Smooth muscle cell (in vitro differentiated cells): ENCODE measurements at regions not wholly inside any gene's neighbourhood (a gene's known extent, or its start where the extent isn't known, plus 50 kb on each side); places are given as distances from the start of the nearest gene placed in this dataset.
"Not testable (repeated sequence)": the region's sequence is repeated elsewhere in the genome, so short reads cannot be mapped to it uniquely, and the experiment has no call there.

Experiments used
- DNase-seq: peaks from one replicate; lab custom pipeline; 2025; ENCODE audit not compliant: unreplicated experiment; lab: John Stamatoyannopoulos, UW
- H2AFZ ChIP-seq: fragments of 200-600 bp; sonication (generic); 2 replicates; pipeline ENCODE4 v1.6.0; 2016; ENCODE audit warnings: antibody characterized with exemption, low read depth, mild to moderate bottlenecking
- H3F3A ChIP-seq: fragments of 200-600 bp; sonication (generic); 2 replicates; pipeline ENCODE4 v1.6.0; 2017; ENCODE audit warnings: antibody characterized with exemption, low read depth
- H3K27ac ChIP-seq: fragments of 200-600 bp; sonication (generic); 2 replicates; pipeline ENCODE4 v1.5.1; 2016; ENCODE audit warnings: low read depth, mild to moderate bottlenecking
- H3K27me3 ChIP-seq: fragments of 200-600 bp; sonication (generic); 2 replicates; pipeline ENCODE4 v1.6.1; 2016; ENCODE audit warnings: low read depth, mild to moderate bottlenecking
- H3K36me3 ChIP-seq: fragments of 200-600 bp; sonication (generic); 2 replicates; pipeline ENCODE4 v1.5.1; 2016; ENCODE audit warnings: low read depth
- H3K4me1 ChIP-seq: fragments of 200-600 bp; sonication (generic); 2 replicates; pipeline ENCODE4 v1.5.1; 2016; ENCODE audit warnings: low read depth
- H3K4me2 ChIP-seq: fragments of 200-600 bp; sonication (generic); 2 replicates; pipeline ENCODE4 v1.6.0; 2016; ENCODE audit warnings: mild to moderate bottlenecking
- H3K4me3 ChIP-seq: fragments of 200-600 bp; sonication (generic); 2 replicates; pipeline ENCODE4 v1.5.1; 2016; ENCODE audit warnings: mild to moderate bottlenecking
- H3K79me2 ChIP-seq: fragments of 200-600 bp; sonication (generic); 2 replicates; pipeline ENCODE4 v1.6.0; 2016; ENCODE audit warnings: low read depth, mild to moderate bottlenecking
- H3K9ac ChIP-seq: fragments of 200-600 bp; sonication (generic); 2 replicates; pipeline ENCODE4 v1.6.0; 2016; ENCODE audit warnings: low read depth
- H3K9me3 ChIP-seq: fragments of 200-600 bp; sonication (generic); replicated peaks from 2 replicates; pipeline ENCODE4 v1.5.1; 2016; ENCODE audit warnings: low read depth
- H4K20me1 ChIP-seq: fragments of 200-600 bp; sonication (generic); 2 replicates; pipeline ENCODE4 v1.6.0; 2016; ENCODE audit warnings: low read depth
- WGBS: methylation state at CpG from one replicate; pipeline ENCODE4 v1.1.7; 2016; ENCODE audit warnings: low lambda C conversion rate; 5-methylcytosine and 5-hydroxymethylcytosine counted together

DNA sequence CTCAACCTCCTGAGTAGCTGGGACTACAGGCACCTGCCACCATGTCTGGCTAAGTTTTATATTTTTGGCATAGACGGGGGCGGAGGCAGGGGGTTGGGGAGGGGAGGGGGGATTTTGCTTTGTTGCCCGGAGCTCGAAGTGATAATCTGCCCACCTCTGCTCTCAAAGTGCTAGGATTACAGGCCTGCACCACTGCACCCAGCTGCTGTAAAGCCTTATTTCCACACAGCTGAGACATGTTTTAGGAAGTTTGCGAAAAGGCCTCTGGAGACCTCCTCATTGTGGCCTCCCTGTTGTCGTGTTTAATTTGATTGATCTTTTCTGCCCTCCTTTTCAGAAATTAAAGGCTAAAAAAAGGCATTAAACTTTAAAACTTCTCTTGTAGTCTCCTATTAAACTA lies 96.2 kb upstream of the VKORC1L1 start:
- H3K9me3 ChIP-seq, DNase-seq, H4K20me1 ChIP-seq, H3K27ac ChIP-seq, H2AFZ ChIP-seq, H3K27me3 ChIP-seq, H3K4me2 ChIP-seq, H3F3A ChIP-seq, H3K4me1 ChIP-seq, H3K79me2 ChIP-seq, H3K4me3 ChIP-seq, H3K36me3 ChIP-seq, H3K9ac ChIP-seq: not testable (repeated sequence)
- WGBS: 80% methylated on average over 6 of the region's 6 CpGs

DNA sequence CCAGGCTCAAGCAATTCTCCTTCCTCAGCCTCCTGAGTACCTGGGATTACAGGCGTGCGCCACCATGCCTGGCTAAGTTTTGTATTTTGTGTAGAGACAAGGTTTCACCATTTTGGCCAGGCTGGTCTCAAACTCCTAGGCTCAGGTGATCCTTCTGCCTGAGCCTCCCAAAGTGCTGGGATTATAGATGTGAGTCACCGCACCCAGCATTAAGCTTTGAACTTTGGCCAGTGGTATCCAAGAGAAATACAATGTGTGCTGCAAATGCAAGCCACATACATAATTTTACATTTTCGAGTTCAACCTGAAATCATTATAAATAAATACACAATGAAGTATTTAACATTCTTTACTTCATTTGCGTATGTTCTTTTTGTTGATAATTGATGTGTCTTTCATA lies 82.9 kb upstream of the VKORC1L1 start:
- not testable (repeated sequence) for H3F3A ChIP-seq, H3K9ac ChIP-seq, H4K20me1 ChIP-seq, H3K4me2 ChIP-seq, H2AFZ ChIP-seq, H3K36me3 ChIP-seq, H3K27me3 ChIP-seq, DNase-seq, H3K4me3 ChIP-seq, H3K4me1 ChIP-seq, H3K79me2 ChIP-seq, H3K9me3 ChIP-seq, H3K27ac ChIP-seq
- WGBS: 97% methylated on average over 5 of the region's 5 CpGs

DNA sequence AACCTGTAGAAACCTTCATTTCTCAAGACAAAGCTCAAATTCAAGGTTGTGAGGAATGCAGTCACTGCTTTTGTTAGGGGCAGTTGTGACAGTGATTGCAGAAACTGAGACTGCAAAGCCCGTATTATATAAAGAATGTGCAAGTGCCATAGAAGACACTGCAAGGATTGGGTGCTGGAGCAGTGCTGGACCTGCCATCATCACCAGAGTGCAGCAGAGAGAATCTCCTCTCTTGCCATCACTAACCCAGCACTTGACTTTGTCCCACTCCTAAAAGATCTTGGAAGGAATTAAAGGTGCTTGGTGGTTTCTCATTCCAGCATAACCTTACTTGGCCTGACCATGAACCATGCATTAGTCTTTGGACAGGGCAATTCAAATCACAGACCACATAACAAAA lies 81.1 kb upstream of the VKORC1L1 start:
- H3F3A ChIP-seq, H3K4me1 ChIP-seq, H3K9ac ChIP-seq, DNase-seq, H3K27ac ChIP-seq, H3K4me3 ChIP-seq, H3K79me2 ChIP-seq, H3K4me2 ChIP-seq, H3K27me3 ChIP-seq, H3K9me3 ChIP-seq, H2AFZ ChIP-seq, H3K36me3 ChIP-seq, H4K20me1 ChIP-seq: not testable (repeated sequence)
- WGBS: 86% methylated on average over 1 of the region's 1 CpG

DNA sequence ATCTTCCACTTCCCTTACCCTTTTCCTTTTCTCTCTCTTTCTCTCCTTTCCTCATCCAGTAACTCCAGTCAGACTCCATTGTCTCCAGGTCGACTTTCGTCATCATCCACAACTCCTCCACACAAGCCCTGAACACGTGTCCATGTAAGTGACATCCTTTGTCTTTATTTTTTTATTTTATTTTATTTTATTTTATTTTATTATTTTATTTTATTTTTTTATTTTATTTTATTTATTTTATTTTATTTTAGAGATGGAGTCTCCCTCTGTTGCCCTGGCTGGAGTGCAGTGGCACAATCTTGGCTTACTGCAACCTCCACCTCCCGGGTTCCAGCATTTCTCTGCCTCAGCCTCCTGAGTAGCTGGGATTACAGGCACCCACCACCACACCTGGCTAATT lies 80.1 kb upstream of the VKORC1L1 start:
- 92% methylated on average over 4 of the region's 4 CpGs for WGBS
- not testable (repeated sequence) for H2AFZ ChIP-seq, DNase-seq, H3K27me3 ChIP-seq, H3K4me3 ChIP-seq, H3K27ac ChIP-seq, H3K36me3 ChIP-seq, H3K4me1 ChIP-seq, H3K79me2 ChIP-seq, H3K9ac ChIP-seq, H3K4me2 ChIP-seq, H4K20me1 ChIP-seq, H3K9me3 ChIP-seq, H3F3A ChIP-seq

DNA sequence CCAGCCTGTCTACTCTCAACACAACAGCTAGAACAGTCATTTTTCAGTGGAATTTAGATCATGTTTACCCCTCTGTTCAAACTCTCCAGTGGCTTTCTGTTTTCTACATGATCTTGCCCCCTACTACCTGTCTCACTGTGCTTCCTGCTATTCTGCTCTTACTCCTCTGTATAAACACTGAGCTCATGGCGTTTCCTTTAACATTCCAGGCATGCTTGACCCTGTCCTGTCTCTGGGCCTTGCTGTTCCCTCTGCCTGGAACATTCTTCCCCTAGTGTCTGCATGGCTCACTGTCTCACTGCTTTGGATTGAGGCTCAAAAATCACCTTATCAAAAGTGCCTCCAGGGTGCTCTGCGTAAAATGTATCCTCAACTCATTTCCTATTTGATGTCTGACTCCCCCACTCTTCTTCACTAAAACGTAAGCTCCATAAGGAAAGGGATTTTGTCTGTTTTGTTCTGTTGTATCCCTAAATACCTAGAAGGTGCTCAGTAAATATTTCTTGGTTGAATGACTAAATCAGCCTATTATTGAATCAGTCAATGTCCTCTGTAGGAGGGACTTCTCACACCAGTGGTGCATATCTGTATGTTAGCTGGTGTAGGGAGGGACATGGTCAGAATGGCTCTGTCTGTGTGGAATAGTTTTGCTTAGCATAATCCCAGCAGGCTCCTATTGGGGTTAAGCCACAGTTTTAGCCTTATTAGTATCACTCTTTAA lies 78.0 kb upstream of the VKORC1L1 start:
- not testable (repeated sequence) for H3F3A ChIP-seq, H2AFZ ChIP-seq, DNase-seq, H3K27me3 ChIP-seq, H3K27ac ChIP-seq, H3K4me1 ChIP-seq, H4K20me1 ChIP-seq, H3K79me2 ChIP-seq, H3K4me3 ChIP-seq, H3K36me3 ChIP-seq, H3K4me2 ChIP-seq, H3K9ac ChIP-seq, H3K9me3 ChIP-seq
- WGBS: 50% methylated on average over 3 of the region's 3 CpGs

DNA sequence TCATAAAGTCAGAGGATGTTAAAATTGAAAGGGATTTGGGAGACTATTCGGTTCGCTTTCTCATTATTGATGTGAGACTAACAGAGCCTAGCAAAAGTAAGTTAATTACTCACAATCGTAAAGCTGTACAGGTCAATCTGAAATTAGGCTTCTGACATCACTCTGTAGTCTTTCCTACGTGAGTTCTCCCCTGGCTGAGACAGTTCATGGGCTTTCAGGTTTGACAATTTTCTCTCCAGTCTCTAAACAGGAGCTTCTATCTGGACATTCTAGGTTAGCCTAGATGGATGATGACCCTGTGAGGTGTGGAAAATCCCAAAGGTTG lies 77.5 kb upstream of the VKORC1L1 start:
- H3K27ac ChIP-seq, H3K4me1 ChIP-seq, H3K4me2 ChIP-seq, H3K27me3 ChIP-seq, H3K36me3 ChIP-seq, DNase-seq, H3K79me2 ChIP-seq, H3F3A ChIP-seq, H3K9ac ChIP-seq, H4K20me1 ChIP-seq, H2AFZ ChIP-seq, H3K4me3 ChIP-seq, H3K9me3 ChIP-seq: not testable (repeated sequence)
- 81% methylated on average over 4 of the region's 4 CpGs for WGBS
